Astrocyte (in vitro differentiated cells and primary cell): ENCODE measurements at regions not wholly inside any gene's neighbourhood (a gene's known extent, or its start where the extent isn't known, plus 50 kb on each side); places are given as distances from the start of the nearest gene placed in this dataset.

Experiments used
- DNase-seq: peaks from one replicate; pipeline ENCODE4 v3.0.0-alpha.2; 2010; ENCODE audit warnings: low read depth
- FAIRE-seq: peaks from 2 replicates; lab custom pipeline; 2011; peaks lifted over from hg19 to GRCh38; lab: Jason Lieb, UNC
- H2AFZ ChIP-seq: 2 replicates; pipeline ENCODE4 v1.6.0; 2012; ENCODE audit warnings: low read depth, low read length, inconsistent platforms
- H3K27ac ChIP-seq: 2 replicates; pipeline ENCODE4 v1.5.1; 2011; ENCODE audit warnings: low read depth, low read length, inconsistent platforms
- H3K27me3 ChIP-seq: 2 replicates; pipeline ENCODE4 v1.6.0; 2011; ENCODE audit warnings: low read length, inconsistent platforms; ENCODE audit not compliant: insufficient read depth
- H3K36me3 ChIP-seq: 2 replicates; pipeline ENCODE4 v1.5.1; 2011; ENCODE audit warnings: low read length, inconsistent platforms; ENCODE audit not compliant: insufficient read depth
- H3K4me1 ChIP-seq: 2 replicates; pipeline ENCODE4 v1.5.1; 2011; ENCODE audit warnings: low read length, inconsistent platforms; ENCODE audit not compliant: insufficient read depth
- H3K4me2 ChIP-seq: 2 replicates; pipeline ENCODE4 v1.6.0; 2012; ENCODE audit warnings: low read length, inconsistent platforms
- H3K4me3 ChIP-seq: 2 replicates; pipeline ENCODE4 v1.5.1; 2011; ENCODE audit warnings: low read depth, mild to moderate bottlenecking, low read length, inconsistent platforms; ENCODE audit not compliant: insufficient read depth
- H3K79me2 ChIP-seq: 2 replicates; pipeline ENCODE4 v1.6.0; 2012; ENCODE audit warnings: mild to moderate bottlenecking, low read length, inconsistent platforms; ENCODE audit not compliant: insufficient read depth
- H3K9ac ChIP-seq: 2 replicates; pipeline ENCODE4 v1.6.0; 2012; ENCODE audit warnings: mild to moderate bottlenecking, low read length, inconsistent platforms
- H3K9me3 ChIP-seq: 2 replicates; pipeline ENCODE4 v1.5.1; 2012; ENCODE audit warnings: low read depth, mild to moderate bottlenecking, low read length, inconsistent platforms; ENCODE audit not compliant: insufficient read depth
- H4K20me1 ChIP-seq: 2 replicates; pipeline ENCODE4 v1.6.0; 2012; ENCODE audit warnings: low read length, inconsistent platforms; ENCODE audit not compliant: insufficient read depth
- H3K27ac Mint-ChIP-seq: one replicate; pipeline ENCODE4 v1.8.0; 2021; ENCODE audit warnings: mild to moderate bottlenecking, mixed read lengths; ENCODE audit not compliant: unreplicated experiment
- H3K27me3 Mint-ChIP-seq: one replicate; pipeline ENCODE4 v1.8.0; 2021; ENCODE audit warnings: low read depth, mixed read lengths; ENCODE audit not compliant: unreplicated experiment
- H3K36me3 Mint-ChIP-seq: one replicate; pipeline ENCODE4 v1.8.0; 2021; ENCODE audit warnings: low read depth, mixed read lengths; ENCODE audit not compliant: unreplicated experiment
- H3K4me1 Mint-ChIP-seq: one replicate; pipeline ENCODE4 v1.8.0; 2021; ENCODE audit warnings: low read depth, mixed read lengths; ENCODE audit not compliant: unreplicated experiment
- H3K4me3 Mint-ChIP-seq: one replicate; pipeline ENCODE4 v1.8.0; 2021; ENCODE audit warnings: mild to moderate bottlenecking, moderate library complexity, mixed read lengths; ENCODE audit not compliant: unreplicated experiment
- H3K9me3 Mint-ChIP-seq: one replicate; pipeline ENCODE4 v1.8.0; 2021; ENCODE audit warnings: mild to moderate bottlenecking, mixed read lengths; ENCODE audit not compliant: unreplicated experiment
- CTCF ChIP-seq: IDR thresholded peaks from 2 replicates; pipeline ENCODE4 v1.5.1; 2011; ENCODE audit warnings: low read depth, mild to moderate bottlenecking, inconsistent platforms, low read length, moderate library complexity; ENCODE audit not compliant: insufficient read depth
- EZH2 ChIP-seq: IDR thresholded peaks from 2 replicates; pipeline ENCODE4 v1.6.1; 2012; ENCODE audit warnings: mild to moderate bottlenecking, low read length, inconsistent platforms; ENCODE audit not compliant: insufficient read depth

DNA sequence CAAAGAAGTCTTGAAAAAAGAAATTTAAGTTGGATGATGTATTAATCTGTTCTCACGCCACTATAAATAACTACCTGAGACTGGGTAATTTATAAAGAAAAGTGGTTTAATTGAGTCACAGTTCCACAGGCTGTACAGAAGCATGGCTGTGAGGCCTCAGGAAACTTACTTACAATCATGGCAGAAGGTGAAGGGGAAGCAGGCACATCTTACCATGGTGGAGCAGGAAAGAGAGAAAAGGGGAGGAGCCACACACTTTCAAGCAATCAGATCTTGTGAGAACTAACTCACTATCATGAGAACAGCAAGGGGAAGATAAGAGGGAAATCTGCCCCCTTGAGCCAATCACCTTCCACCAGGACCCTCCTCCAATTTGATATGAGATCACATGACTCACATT, 65.7 kb upstream of the AMOTL1 start:
- no peaks in the 10 kb centered on the region for H3K36me3 Mint-ChIP-seq
- Histone ChIP-seq H2AFZ (no peak overlapping the region), H3K9ac (no peak overlapping the region), H3K4me2 (no peak overlapping the region), H3K27me3 (no peaks in the 10 kb centered on the region), H3K79me2 (no peaks in the 10 kb centered on the region), H4K20me1 (no peaks in the 10 kb centered on the region), H3K36me3 (no peaks in the 10 kb centered on the region), H3K4me3 (no peak overlapping the region), H3K4me1 (peaks cover 4% of the 10 kb centered on the region), H3K27ac (no peak overlapping the region), H3K9me3 (no peaks in the 10 kb centered on the region)
- no peak for FAIRE-seq
- H3K4me1 Mint-ChIP-seq, result peaks cover 16% of the 10 kb centered on the region
- DNase-seq, result no peak
- H3K27me3 Mint-ChIP-seq, result peaks cover 2% of the 10 kb centered on the region
- TF ChIP-seq EZH2 (no peak), CTCF (no peak)
- H3K27ac Mint-ChIP-seq, result no peak overlapping the region
- H3K9me3 Mint-ChIP-seq, result no peaks in the 10 kb centered on the region
- no peak overlapping the region for H3K4me3 Mint-ChIP-seq

- Histone ChIP-seq H3K9ac (no peak overlapping the region), H3K27ac (peak overlapping the region; percentile 45), H3K9me3 (no peaks in the 10 kb centered on the region), H3K4me3 (no peak overlapping the region), H3K4me2 (peak overlapping the region; percentile 72), H3K27me3 (no peaks in the 10 kb centered on the region), H3K36me3 (no peaks in the 10 kb centered on the region), H3K4me1 (peaks cover 4% of the 10 kb centered on the region), H4K20me1 (no peaks in the 10 kb centered on the region), H2AFZ (no peak overlapping the region), H3K79me2 (no peaks in the 10 kb centered on the region)
- no peak for DNase-seq
- Mint-ChIP-seq H3K9me3 (no peaks in the 10 kb centered on the region), H3K27me3 (no peaks in the 10 kb centered on the region), H3K27ac (peak overlapping the region; percentile 74), H3K4me1 (peaks cover 16% of the 10 kb centered on the region), H3K36me3 (no peaks in the 10 kb centered on the region), H3K4me3 (no peak overlapping the region)
- TF ChIP-seq EZH2 (no peak), CTCF (no peak)
- no peak for FAIRE-seq
Observed at GRCh38 chr11:94705419-94705818, 62.7 kb upstream of the AMOTL1 start.

- Histone ChIP-seq H3K9ac (peak overlapping the region; percentile 23), H3K4me1 (peaks cover 4% of the 10 kb centered on the region), H4K20me1 (no peaks in the 10 kb centered on the region), H3K27me3 (no peaks in the 10 kb centered on the region), H3K4me2 (peak overlapping the region; percentile 72), H3K4me3 (peak overlapping the region; percentile 27), H3K36me3 (no peaks in the 10 kb centered on the region), H3K27ac (peak overlapping the region; percentile 45), H3K79me2 (no peaks in the 10 kb centered on the region), H2AFZ (peak overlapping the region; percentile 30), H3K9me3 (no peaks in the 10 kb centered on the region)
- DNase-seq, result peak; percentile 67
- TF ChIP-seq EZH2 (no peak), CTCF (no peak)
- Mint-ChIP-seq H3K4me1 (peaks cover 16% of the 10 kb centered on the region), H3K4me3 (peak overlapping the region; percentile 69), H3K27me3 (no peaks in the 10 kb centered on the region), H3K27ac (peak overlapping the region; percentile 74), H3K9me3 (no peaks in the 10 kb centered on the region), H3K36me3 (no peaks in the 10 kb centered on the region)
- FAIRE-seq, result peak; percentile 91
Observed at GRCh38 chr11:94705891-94706615, 62.1 kb upstream of the AMOTL1 start.
